ENCODE measurements at regions not wholly inside any gene's neighbourhood (a gene's known extent, or its start where the extent isn't known, plus 50 kb on each side); places are given as distances from the start of the nearest gene placed in this dataset.

DNA sequence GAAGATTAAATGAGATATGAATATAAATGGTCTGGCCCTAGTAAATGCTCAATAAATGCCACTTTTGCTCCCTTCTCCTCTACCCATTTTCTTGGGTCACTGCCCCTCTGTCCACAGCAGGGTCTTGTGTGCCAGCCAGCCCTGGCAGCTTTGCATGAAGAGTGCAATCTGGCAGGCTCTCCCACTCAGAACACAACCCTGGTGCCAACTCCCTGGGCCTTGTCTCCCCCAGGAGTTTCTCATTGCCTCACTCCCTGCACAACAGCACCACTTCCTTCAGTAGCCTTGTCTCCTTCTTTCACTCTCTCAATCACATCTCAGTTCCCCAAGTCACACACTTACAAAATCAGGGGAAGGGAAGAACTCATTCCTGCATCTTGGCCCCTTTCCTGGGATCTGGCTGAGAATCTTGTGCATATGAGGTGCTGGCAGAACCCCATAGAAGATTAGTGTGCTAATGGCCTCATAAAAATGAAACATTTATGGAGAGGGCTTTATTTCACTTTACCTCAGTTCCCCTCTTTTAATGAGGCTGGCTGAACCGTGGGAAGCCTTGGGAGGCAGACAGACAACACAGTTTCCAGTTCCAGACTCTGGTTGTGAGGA is 445.9 kb upstream of the PROK2 start:
- TF ChIP-seq, protein P1, sequence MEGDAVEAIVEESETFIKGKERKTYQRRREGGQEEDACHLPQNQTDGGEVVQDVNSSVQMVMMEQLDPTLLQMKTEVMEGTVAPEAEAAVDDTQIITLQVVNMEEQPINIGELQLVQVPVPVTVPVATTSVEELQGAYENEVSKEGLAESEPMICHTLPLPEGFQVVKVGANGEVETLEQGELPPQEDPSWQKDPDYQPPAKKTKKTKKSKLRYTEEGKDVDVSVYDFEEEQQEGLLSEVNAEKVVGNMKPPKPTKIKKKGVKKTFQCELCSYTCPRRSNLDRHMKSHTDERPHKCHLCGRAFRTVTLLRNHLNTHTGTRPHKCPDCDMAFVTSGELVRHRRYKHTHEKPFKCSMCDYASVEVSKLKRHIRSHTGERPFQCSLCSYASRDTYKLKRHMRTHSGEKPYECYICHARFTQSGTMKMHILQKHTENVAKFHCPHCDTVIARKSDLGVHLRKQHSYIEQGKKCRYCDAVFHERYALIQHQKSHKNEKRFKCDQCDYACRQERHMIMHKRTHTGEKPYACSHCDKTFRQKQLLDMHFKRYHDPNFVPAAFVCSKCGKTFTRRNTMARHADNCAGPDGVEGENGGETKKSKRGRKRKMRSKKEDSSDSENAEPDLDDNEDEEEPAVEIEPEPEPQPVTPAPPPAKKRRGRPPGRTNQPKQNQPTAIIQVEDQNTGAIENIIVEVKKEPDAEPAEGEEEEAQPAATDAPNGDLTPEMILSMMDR (IDR thresholded peaks at IDR 0.05), result no peak
- TF ChIP-seq POLR2AphosphoS5 (IDR thresholded peaks at IDR 0.05) (no peak), POLR2A (IDR thresholded peaks at IDR 0.05) (no peak)
